ENCODE measurements at regions not wholly inside any gene's neighbourhood (a gene's known extent, or its start where the extent isn't known, plus 50 kb on each side); places are given as distances from the start of the nearest gene placed in this dataset.
"Not testable (repeated sequence)": the region's sequence is repeated elsewhere in the genome, so short reads cannot be mapped to it uniquely, and the experiment has no call there.

DNA sequence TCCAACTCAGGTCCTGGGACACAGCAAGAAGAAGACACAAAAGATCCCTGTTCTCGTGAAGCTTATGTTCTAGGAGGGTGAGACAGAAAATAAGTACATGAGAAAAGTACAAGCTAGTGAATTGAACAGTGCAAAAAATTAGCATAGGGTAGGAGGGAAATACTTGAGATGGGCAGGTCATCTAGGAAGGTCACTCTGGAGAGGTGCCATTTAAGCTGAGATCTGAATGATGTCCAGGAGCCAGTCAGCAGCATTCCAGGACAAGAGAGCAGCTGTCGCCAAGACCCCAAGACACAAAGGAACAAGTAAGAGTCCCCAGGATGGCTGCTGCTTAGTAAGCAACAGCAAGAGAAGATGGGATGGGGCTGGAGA lies 379.4 kb downstream of the ANAPC1 start:
- TF ChIP-seq, protein P1, sequence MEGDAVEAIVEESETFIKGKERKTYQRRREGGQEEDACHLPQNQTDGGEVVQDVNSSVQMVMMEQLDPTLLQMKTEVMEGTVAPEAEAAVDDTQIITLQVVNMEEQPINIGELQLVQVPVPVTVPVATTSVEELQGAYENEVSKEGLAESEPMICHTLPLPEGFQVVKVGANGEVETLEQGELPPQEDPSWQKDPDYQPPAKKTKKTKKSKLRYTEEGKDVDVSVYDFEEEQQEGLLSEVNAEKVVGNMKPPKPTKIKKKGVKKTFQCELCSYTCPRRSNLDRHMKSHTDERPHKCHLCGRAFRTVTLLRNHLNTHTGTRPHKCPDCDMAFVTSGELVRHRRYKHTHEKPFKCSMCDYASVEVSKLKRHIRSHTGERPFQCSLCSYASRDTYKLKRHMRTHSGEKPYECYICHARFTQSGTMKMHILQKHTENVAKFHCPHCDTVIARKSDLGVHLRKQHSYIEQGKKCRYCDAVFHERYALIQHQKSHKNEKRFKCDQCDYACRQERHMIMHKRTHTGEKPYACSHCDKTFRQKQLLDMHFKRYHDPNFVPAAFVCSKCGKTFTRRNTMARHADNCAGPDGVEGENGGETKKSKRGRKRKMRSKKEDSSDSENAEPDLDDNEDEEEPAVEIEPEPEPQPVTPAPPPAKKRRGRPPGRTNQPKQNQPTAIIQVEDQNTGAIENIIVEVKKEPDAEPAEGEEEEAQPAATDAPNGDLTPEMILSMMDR (IDR thresholded peaks at IDR 0.05): not testable (repeated sequence)
- TF ChIP-seq EZH2 (IDR thresholded peaks at IDR 0.05; ENCODE audit: borderline replicate concordance, insufficient read depth, low read depth, low read length, poor library complexity, severe bottlenecking): not testable (repeated sequence)
